Natural killer cell (primary cell): ENCODE measurements at regions not wholly inside any gene's neighbourhood (a gene's known extent, or its start where the extent isn't known, plus 50 kb on each side); places are given as distances from the start of the nearest gene placed in this dataset.

Experiments used
- ATAC-seq, 3 donors: fragments of 150-1000 bp in 2 of 3; fragments of 200-7000 bp in 1 of 3; cut with Tn5 transposase; 1 replicate in 1 of 3; 2 replicates in 2 of 3; pipeline ENCODE4 v1.10.0; 2021; ENCODE audit warnings: mild to moderate bottlenecking in 2 of 3, moderate library complexity in 2 of 3
- DNase-seq, 2 donors: peaks; one replicate each; pipeline versions ENCODE4 v3.0.0 to v3.0.0-alpha.2; 2013 to 2021; ENCODE audit warnings: mixed read lengths in 1 of 2
- H3K27ac ChIP-seq: one replicate; pipeline ENCODE4 v1.5.1; 2013; ENCODE audit warnings: mild to moderate bottlenecking, low read length
- H3K27me3 ChIP-seq: one replicate; pipeline ENCODE4 v1.6.1; 2013; ENCODE audit warnings: low read length; ENCODE audit not compliant: control insufficient read depth, insufficient read depth
- H3K36me3 ChIP-seq: one replicate; pipeline ENCODE4 v1.6.1; 2013; ENCODE audit warnings: low read length; ENCODE audit not compliant: control insufficient read depth, insufficient read depth
- H3K4me1 ChIP-seq: one replicate; pipeline ENCODE4 v1.6.1; 2013; ENCODE audit warnings: low read length; ENCODE audit not compliant: control insufficient read depth, insufficient read depth
- H3K4me3 ChIP-seq: one replicate; pipeline ENCODE4 v1.5.1; 2013; ENCODE audit warnings: low read length
- H3K9me3 ChIP-seq: one replicate; pipeline ENCODE4 v1.6.1; 2013; ENCODE audit warnings: low read length; ENCODE audit not compliant: control insufficient read depth, insufficient read depth
- H3K27ac Mint-ChIP-seq, 2 donors: one replicate each; pipeline ENCODE4 v1.8.0; 2022; ENCODE audit warnings: mild to moderate bottlenecking in 2 of 2, mixed read lengths in 2 of 2, moderate library complexity in 1 of 2
- H3K27me3 Mint-ChIP-seq, 2 donors: one replicate each; pipeline ENCODE4 v1.8.0; 2022; ENCODE audit warnings: low read depth in 2 of 2, mixed read lengths in 2 of 2
- H3K36me3 Mint-ChIP-seq: one replicate; pipeline ENCODE4 v1.8.0; 2022; ENCODE audit warnings: mixed read lengths
- H3K4me1 Mint-ChIP-seq, 2 donors: one replicate each; pipeline ENCODE4 v1.8.0; 2022; ENCODE audit warnings: mixed read lengths in 2 of 2
- H3K4me3 Mint-ChIP-seq: one replicate; pipeline ENCODE4 v1.8.0; 2022; ENCODE audit warnings: mild to moderate bottlenecking, moderate library complexity, mixed read lengths
- H3K9me3 Mint-ChIP-seq, 2 donors: one replicate each; pipeline ENCODE4 v1.8.0; 2022; ENCODE audit warnings: mixed read lengths in 2 of 2
- WGBS: methylation state at CpG from one replicate; pipeline ENCODE4 v1.1.7; 2013; ENCODE audit warnings: missing lambda C conversion rate; ENCODE audit not compliant: insufficient coverage; 5-methylcytosine and 5-hydroxymethylcytosine counted together
- intact Hi-C: fragments of 100-400 bp; cut with micrococcal nuclease; formaldehyde crosslinking; loops from one replicate; pipeline ENCODE4 v1.14.2; 2022
- TF ChIP-seq, protein P1 (sequence below): fragments of 200-600 bp; IDR thresholded peaks from one replicate; pipeline ENCODE4 v1.8.0; 2022; ENCODE audit warnings: antibody characterized with exemption

DNA sequence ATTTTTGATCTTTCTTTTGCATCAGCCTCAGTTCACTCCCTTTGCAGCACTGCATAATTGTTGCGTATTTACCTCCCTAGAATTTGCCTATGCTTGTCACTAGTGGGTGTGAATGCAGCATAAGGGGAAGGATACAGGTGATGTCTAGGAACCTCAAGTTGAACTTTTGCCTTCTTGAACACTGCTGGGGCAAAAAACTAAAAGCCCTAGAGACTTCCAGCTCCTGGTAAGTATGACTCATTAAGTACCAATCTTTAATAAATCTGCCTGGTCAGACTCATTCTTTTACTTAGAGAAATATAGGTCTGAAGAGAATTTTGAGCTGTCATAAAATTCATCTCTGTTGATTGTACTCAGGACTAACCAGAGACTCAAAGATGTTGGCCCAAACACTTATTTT, 547.3 kb upstream of the FANCL start:
- Histone ChIP-seq H3K27me3 (no peaks in the 10 kb centered on the region), H3K4me1 (no peaks in the 10 kb centered on the region), H3K27ac (no peak overlapping the region), H3K4me3 (no peak overlapping the region), H3K36me3 (no peaks in the 10 kb centered on the region), H3K9me3 (no peaks in the 10 kb centered on the region)
- no peak for ATAC-seq
- Mint-ChIP-seq H3K9me3 (peaks cover 0 to 9% of the 10 kb centered on the region in 2 donors), H3K27ac (no peak overlapping the region), H3K27me3 (no peaks in the 10 kb centered on the region), H3K36me3 (no peaks in the 10 kb centered on the region), H3K4me3 (no peak overlapping the region), H3K4me1 (no peaks in the 10 kb centered on the region)
- TF ChIP-seq, protein P1, sequence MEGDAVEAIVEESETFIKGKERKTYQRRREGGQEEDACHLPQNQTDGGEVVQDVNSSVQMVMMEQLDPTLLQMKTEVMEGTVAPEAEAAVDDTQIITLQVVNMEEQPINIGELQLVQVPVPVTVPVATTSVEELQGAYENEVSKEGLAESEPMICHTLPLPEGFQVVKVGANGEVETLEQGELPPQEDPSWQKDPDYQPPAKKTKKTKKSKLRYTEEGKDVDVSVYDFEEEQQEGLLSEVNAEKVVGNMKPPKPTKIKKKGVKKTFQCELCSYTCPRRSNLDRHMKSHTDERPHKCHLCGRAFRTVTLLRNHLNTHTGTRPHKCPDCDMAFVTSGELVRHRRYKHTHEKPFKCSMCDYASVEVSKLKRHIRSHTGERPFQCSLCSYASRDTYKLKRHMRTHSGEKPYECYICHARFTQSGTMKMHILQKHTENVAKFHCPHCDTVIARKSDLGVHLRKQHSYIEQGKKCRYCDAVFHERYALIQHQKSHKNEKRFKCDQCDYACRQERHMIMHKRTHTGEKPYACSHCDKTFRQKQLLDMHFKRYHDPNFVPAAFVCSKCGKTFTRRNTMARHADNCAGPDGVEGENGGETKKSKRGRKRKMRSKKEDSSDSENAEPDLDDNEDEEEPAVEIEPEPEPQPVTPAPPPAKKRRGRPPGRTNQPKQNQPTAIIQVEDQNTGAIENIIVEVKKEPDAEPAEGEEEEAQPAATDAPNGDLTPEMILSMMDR = no peak
- intact Hi-C loops = no loop called here
- DNase-seq = no peak
- 88% methylated on average over 1 of the region's 1 CpG for WGBS

DNA sequence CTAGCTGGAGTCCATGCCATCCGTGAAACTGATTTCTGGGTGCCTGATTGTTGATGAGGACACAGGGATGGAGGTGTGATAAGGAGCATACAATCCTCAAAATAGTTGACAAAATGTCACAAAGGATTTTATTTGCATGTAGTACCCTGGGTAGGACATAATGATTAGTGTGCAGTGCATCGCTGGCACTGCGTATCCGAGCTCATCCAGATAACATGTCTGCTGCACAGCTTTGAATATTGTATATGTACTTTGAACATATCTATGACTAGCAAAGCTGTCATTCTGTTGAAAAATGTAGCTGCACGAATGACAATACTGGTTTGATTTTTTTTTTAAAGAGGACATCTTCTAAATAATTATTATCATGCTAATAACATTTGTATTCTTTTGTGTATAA, 529.7 kb upstream of the FANCL start:
- intact Hi-C loops = no loop called here
- peaks cover 0 to 5% of the 10 kb centered on the region in 2 donors for H3K4me1 Mint-ChIP-seq
- 89% methylated on average over 4 of the region's 5 CpGs for WGBS
- H3K27ac Mint-ChIP-seq = no peak overlapping the region
- Histone ChIP-seq H3K27me3 (no peaks in the 10 kb centered on the region), H3K4me3 (no peak overlapping the region), H3K4me1 (no peaks in the 10 kb centered on the region), H3K9me3 (no peaks in the 10 kb centered on the region), H3K36me3 (no peaks in the 10 kb centered on the region), H3K27ac (no peak overlapping the region)
- H3K27me3 Mint-ChIP-seq = no peaks in the 10 kb centered on the region
- no peaks in the 10 kb centered on the region for H3K9me3 Mint-ChIP-seq
- no peaks in the 10 kb centered on the region for H3K36me3 Mint-ChIP-seq
- DNase-seq = no peak
- TF ChIP-seq, protein P1 = no peak
- H3K4me3 Mint-ChIP-seq = no peak overlapping the region
- no peak for ATAC-seq

DNA sequence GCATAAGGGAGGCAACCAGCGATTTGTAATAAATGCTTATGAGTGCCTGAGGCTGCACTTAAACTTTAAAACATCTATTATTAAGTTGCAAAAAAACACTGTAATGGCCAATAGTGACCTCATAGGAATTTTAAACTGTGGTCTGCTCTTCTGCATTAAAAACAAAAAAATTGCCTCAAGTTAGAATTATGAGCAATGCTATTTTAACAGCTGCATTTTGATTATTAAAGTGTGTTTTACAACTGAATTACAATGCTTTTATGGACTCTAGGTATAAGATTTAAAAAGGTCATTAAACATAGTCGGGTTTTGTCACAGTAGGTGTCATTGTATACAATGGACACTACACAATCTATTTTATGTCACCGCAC, 528.7 kb upstream of the FANCL start:
- no peaks in the 10 kb centered on the region for H3K9me3 ChIP-seq
- ATAC-seq (no peak), DNase-seq (no peak)
- H3K4me3 ChIP-seq = no peak overlapping the region
- Mint-ChIP-seq H3K27ac (no peak overlapping the region), H3K27me3 (peaks cover 0 to 4% of the 10 kb centered on the region in 2 donors), H3K4me3 (no peak overlapping the region), H3K36me3 (no peaks in the 10 kb centered on the region), H3K4me1 (peaks cover 0 to 5% of the 10 kb centered on the region in 2 donors), H3K9me3 (no peaks in the 10 kb centered on the region)
- H3K27ac ChIP-seq = no peak overlapping the region
- TF ChIP-seq, protein P1 = no peak
- no peaks in the 10 kb centered on the region for H3K36me3 ChIP-seq
- no peaks in the 10 kb centered on the region for H3K27me3 ChIP-seq
- 93% methylated on average over 3 of the region's 3 CpGs for WGBS
- H3K4me1 ChIP-seq = no peaks in the 10 kb centered on the region
- intact Hi-C loops = no loop called here

DNA sequence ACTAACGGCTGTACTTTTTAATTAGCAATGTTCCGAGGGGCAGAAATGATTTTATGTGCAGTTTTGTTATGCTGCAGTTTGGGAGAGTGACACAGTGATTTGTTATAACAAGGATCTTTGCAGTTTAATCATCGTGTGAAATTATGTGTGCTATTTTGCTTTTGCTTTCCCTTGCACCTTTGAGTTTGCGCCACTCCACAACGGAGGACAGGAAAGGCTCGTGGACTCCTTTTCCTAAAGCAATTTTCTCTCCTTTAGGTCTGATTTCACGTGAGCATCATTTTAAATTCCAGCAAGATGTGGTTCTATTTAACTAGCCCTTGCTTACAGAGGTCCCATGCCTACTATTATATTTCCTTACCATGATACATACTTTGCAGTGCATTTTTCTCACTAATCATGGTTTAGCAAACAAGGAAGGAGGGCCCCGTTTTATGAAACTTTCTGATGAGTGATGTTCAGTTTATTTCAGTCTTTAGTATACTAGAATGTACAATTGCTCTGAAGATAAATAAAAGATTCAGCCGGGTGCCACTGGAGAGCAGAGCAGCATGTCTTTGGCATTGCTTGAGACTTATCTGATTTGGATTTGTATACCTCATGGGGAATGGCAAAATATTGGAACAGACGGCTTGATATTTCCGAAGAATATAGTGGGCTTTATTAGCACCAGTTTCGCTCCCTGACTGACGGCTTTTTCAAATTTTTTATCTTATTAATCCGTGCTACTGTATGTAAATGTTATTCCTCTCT, 528.2 kb upstream of the FANCL start:
- Mint-ChIP-seq H3K4me1 (peaks cover 0 to 5% of the 10 kb centered on the region in 2 donors), H3K4me3 (no peak overlapping the region), H3K27ac (no peak overlapping the region), H3K27me3 (peaks cover 0 to 4% of the 10 kb centered on the region in 2 donors), H3K36me3 (no peaks in the 10 kb centered on the region), H3K9me3 (no peaks in the 10 kb centered on the region)
- H3K36me3 ChIP-seq = no peaks in the 10 kb centered on the region
- DNase-seq = no peak
- H3K4me1 ChIP-seq = no peaks in the 10 kb centered on the region
- TF ChIP-seq, protein P1 = no peak
- ATAC-seq = no peak
- H3K9me3 ChIP-seq = no peaks in the 10 kb centered on the region
- WGBS = 46% methylated on average over 14 of the region's 14 CpGs
- intact Hi-C loops = no loop called here
- H3K4me3 ChIP-seq = no peak overlapping the region
- H3K27me3 ChIP-seq = no peaks in the 10 kb centered on the region
- H3K27ac ChIP-seq = no peak overlapping the region
